LNCaP clone FGC (cell line): ENCODE measurements at regions not wholly inside any gene's neighbourhood (a gene's known extent, or its start where the extent isn't known, plus 50 kb on each side); places are given as distances from the start of the nearest gene placed in this dataset.

Experiments
- DNase-seq: peaks from one replicate; pipeline ENCODE4 v3.0.0-alpha.2; 2011; ENCODE audit warnings: low read depth
- H3K4me3 ChIP-seq: 2 replicates; pipeline ENCODE4 v1.5.1; 2011; ENCODE audit warnings: mild to moderate bottlenecking, low read depth, low read length, control low read depth
- CTCF ChIP-seq: IDR thresholded peaks from 2 replicates; pipeline ENCODE4 v1.5.1; 2012; ENCODE audit warnings: mild to moderate bottlenecking; ENCODE audit not compliant: control insufficient read depth, insufficient read depth; ENCODE audit errors: extremely low read depth

- DNase-seq, result no peak
- H3K4me3 ChIP-seq, result no peak overlapping the region
- no peak for TF ChIP-seq CTCF
These were observed 466.8 kb upstream of the BRINP1 start for GRCh38 chr9:119836036-119836435.

GRCh38 chr9:119834064-119834620 is 464.9 kb upstream of the BRINP1 start:
- peak; percentile 93 for DNase-seq
- no peak for TF ChIP-seq CTCF
- no peak overlapping the region for H3K4me3 ChIP-seq

GRCh38 chr9:119831309-119831708 is 462.1 kb upstream of the BRINP1 start:
- DNase-seq, result no peak
- TF ChIP-seq CTCF, result no peak
- H3K4me3 ChIP-seq, result no peak overlapping the region

GRCh38 chr9:119829748-119830147 is 460.5 kb upstream of the BRINP1 start:
- no peak for TF ChIP-seq CTCF
- no peak overlapping the region for H3K4me3 ChIP-seq
- no peak for DNase-seq

- no peak for TF ChIP-seq CTCF
- H3K4me3 ChIP-seq, result no peak overlapping the region
- no peak for DNase-seq
These were observed 460.0 kb upstream of the BRINP1 start for GRCh38 chr9:119829186-119829585.

GRCh38 chr9:119827526-119827925 is 458.3 kb upstream of the BRINP1 start:
- no peak for TF ChIP-seq CTCF
- DNase-seq, result no peak
- H3K4me3 ChIP-seq, result no peak overlapping the region

GRCh38 chr9:119827126-119827525 is 457.9 kb upstream of the BRINP1 start:
- no peak overlapping the region for H3K4me3 ChIP-seq
- no peak for TF ChIP-seq CTCF

More at GRCh38 chr9:119827126-119827525, 457.9 kb upstream of the BRINP1 start:
- DNase-seq, result no peak
